GM12878 (cell line): ENCODE measurements at regions not wholly inside any gene's neighbourhood (a gene's known extent, or its start where the extent isn't known, plus 50 kb on each side); places are given as distances from the start of the nearest gene placed in this dataset.

Experiments used
- ATAC-seq: fragments of 200-7000 bp; cut with Tn5 transposase; 3 replicates; pipeline ENCODE4 v1.9.1; 2020; ENCODE audit warnings: mild to moderate bottlenecking, moderate library complexity
- BruUV-seq: library from RNA; stranded (reverse); fragments of 400-500 nt; replicated peaks from 2 replicates; lab custom pipeline; 2021; lab: Mats Ljungman, UMichigan
- CTCF ChIA-PET: fragments of 300-600 bp; sonication (Branson Sonifier 250); formaldehyde crosslinking; extraction: SDS; loops from one replicate; lab custom pipeline; 2021; ENCODE audit warnings: inconsistent platforms; lab: Yijun Ruan, JAX
- POLR2A ChIA-PET: fragments of 350-600 bp; formaldehyde crosslinking; extraction: SDS; loops from one replicate; lab custom pipeline; 2021; ENCODE audit warnings: inconsistent platforms; lab: Charles Lee
- RAD21 ChIA-PET: fragments of 300-600 bp; sonication (Branson Sonifier 250); formaldehyde crosslinking; loops from one replicate; lab custom pipeline; 2023; ENCODE audit warnings: antibody characterized with exemption; ENCODE audit not compliant: unreplicated experiment; lab: Charles Lee
- SMC1A ChIA-PET: fragments of 300-600 bp; sonication (Branson Sonifier 250); formaldehyde crosslinking; loops from one replicate; lab custom pipeline; 2023; ENCODE audit not compliant: unreplicated experiment, uncharacterized antibody; lab: Charles Lee
- DNase-seq: peaks from one replicate; pipeline ENCODE4 v3.0.0-alpha.2; 2011; ENCODE audit warnings: low read depth, low spot score
- FAIRE-seq: peaks from 3 replicates; lab custom pipeline; 2011; peaks lifted over from hg19 to GRCh38; lab: Jason Lieb, UNC
- H2AFZ ChIP-seq: 2 replicates; pipeline ENCODE4 v1.6.0; 2011; ENCODE audit warnings: low read depth, low read length, control low read depth; ENCODE audit not compliant: control insufficient read depth
- H3K27ac ChIP-seq: 2 replicates; pipeline ENCODE4 v1.5.1; 2011; ENCODE audit warnings: control low read depth; ENCODE audit not compliant: control insufficient read depth, insufficient read depth
- H3K27me3 ChIP-seq, 2 experiments: replicated peaks in 1 of 2; 2 replicates each; pipeline versions ENCODE4 v1.6.0 to v1.6.1; 2011; ENCODE audit warnings: low read length in 1 of 2; ENCODE audit not compliant: control insufficient read depth in 2 of 2, insufficient read depth in 2 of 2
- H3K36me3 ChIP-seq, 2 experiments: 2 replicates each; pipeline ENCODE4 v1.5.1; 2011; ENCODE audit warnings: low read length in 1 of 2; ENCODE audit not compliant: control insufficient read depth in 2 of 2, insufficient read depth in 2 of 2
- H3K4me1 ChIP-seq: 2 replicates; pipeline ENCODE4 v1.6.1; 2011; ENCODE audit warnings: mild to moderate bottlenecking, low read length, moderate library complexity, mixed read lengths; ENCODE audit not compliant: control insufficient read depth, insufficient read depth
- H3K4me2 ChIP-seq: 2 replicates; pipeline ENCODE4 v1.6.0; 2011; ENCODE audit warnings: control low read depth; ENCODE audit not compliant: control insufficient read depth, insufficient read depth
- H3K4me3 ChIP-seq: fragments of 200-600 bp; sonication (generic); 2 replicates; pipeline ENCODE4 v1.5.1; 2016
- H3K79me2 ChIP-seq: 2 replicates; pipeline ENCODE4 v1.6.0; 2011; ENCODE audit warnings: low read length; ENCODE audit not compliant: control insufficient read depth, insufficient read depth
- H3K9ac ChIP-seq: 2 replicates; pipeline ENCODE4 v1.8.0; 2011; ENCODE audit warnings: low read length, control low read depth, mixed read lengths; ENCODE audit not compliant: control insufficient read depth, insufficient read depth
- H3K9me3 ChIP-seq: replicated peaks from 3 replicates; pipeline ENCODE4 v1.5.1; 2011; ENCODE audit warnings: mild to moderate bottlenecking, low read length; ENCODE audit not compliant: control insufficient read depth, insufficient read depth
- H4K20me1 ChIP-seq: 2 replicates; pipeline ENCODE4 v1.6.0; 2011; ENCODE audit not compliant: control insufficient read depth, insufficient read depth
- ATF7 ChIP-seq: fragments of 450-650 bp; IDR thresholded peaks from 2 replicates; pipeline ENCODE4 v1.6.1; 2016; ENCODE audit warnings: low read depth, mild to moderate bottlenecking
- CREB1 ChIP-seq: IDR thresholded peaks from 2 replicates; pipeline ENCODE4 v1.6.1; 2012; ENCODE audit warnings: low read depth, mild to moderate bottlenecking, inconsistent platforms
- ELK1 ChIP-seq: IDR thresholded peaks from 2 replicates; pipeline ENCODE4 v1.6.1; 2012; ENCODE audit warnings: low read depth, low read length, improper control_type of control experiment
- KDM1A ChIP-seq: fragments of 200-600 bp; sonication (generic); IDR thresholded peaks from 2 replicates; pipeline ENCODE4 v1.6.1; 2016; ENCODE audit warnings: borderline replicate concordance
- MYB ChIP-seq: fragments of 150-350 bp; IDR thresholded peaks from 2 replicates; pipeline ENCODE4 v1.6.1; 2014; ENCODE audit warnings: mild to moderate bottlenecking, low read depth, low read length, borderline replicate concordance
- NFXL1 ChIP-seq: fragments of 450-650 bp; IDR thresholded peaks from 2 replicates; pipeline ENCODE4 v1.6.1; 2017; ENCODE audit warnings: antibody characterized with exemption, mild to moderate bottlenecking, borderline replicate concordance
- PAX5 ChIP-seq: IDR thresholded peaks from 2 replicates; pipeline ENCODE4 v1.6.1; 2011; ENCODE audit warnings: low read depth, low read length, borderline replicate concordance
- PML ChIP-seq: IDR thresholded peaks from 2 replicates; pipeline ENCODE4 v1.6.1; 2012; ENCODE audit warnings: low read length, inconsistent platforms
- RELB ChIP-seq: fragments of 450-650 bp; IDR thresholded peaks from 2 replicates; pipeline ENCODE4 v1.6.1; 2017; ENCODE audit warnings: low read depth, mild to moderate bottlenecking, moderate library complexity
- RUNX3 ChIP-seq: IDR thresholded peaks from 2 replicates; pipeline ENCODE4 v1.6.1; 2012; ENCODE audit warnings: low read length, inconsistent platforms
- YBX1 ChIP-seq: fragments of 450-650 bp; IDR thresholded peaks from 2 replicates; pipeline ENCODE4 v1.6.1; 2016; ENCODE audit warnings: antibody characterized with exemption
- ZBTB11 ChIP-seq: fragments of 450-650 bp; formaldehyde crosslinking; IDR thresholded peaks from 2 replicates; pipeline ENCODE4 v1.5.0; 2022; ENCODE audit warnings: mild to moderate bottlenecking, missing genetic modification characterization
- ZBTB4 ChIP-seq: fragments of 450-650 bp; formaldehyde crosslinking; IDR thresholded peaks from 2 replicates; pipeline ENCODE4 v1.4.0; 2022; ENCODE audit warnings: mild to moderate bottlenecking, moderate library complexity
- ZNF622 ChIP-seq: fragments of 450-650 bp; IDR thresholded peaks from 2 replicates; pipeline ENCODE4 v1.6.1; 2017; ENCODE audit warnings: mild to moderate bottlenecking, inconsistent platforms
- WGBS: methylation state at CpG from one replicate; pipeline ENCODE4 v1.1.6; 2016; ENCODE audit warnings: low lambda C conversion rate; ENCODE audit not compliant: insufficient replicate concordance, insufficient coverage; ENCODE audit errors: missing lambda C conversion rate; 5-methylcytosine and 5-hydroxymethylcytosine counted together
- in situ Hi-C: fragments of 300-500 bp; cut with MboI; formaldehyde crosslinking; loops from 9 replicates; pipeline ENCODE4 v1.14.3; 2018; ENCODE audit warnings: mixed read lengths
- intact Hi-C: fragments of 100-400 bp; cut with micrococcal nuclease; formaldehyde crosslinking; loops from one replicate; pipeline ENCODE4 v1.14.2; 2022; ENCODE audit not compliant: unreplicated experiment

GRCh38 chr9:7960320-7961050 lies 160.9 kb upstream of the DMAC1 start:
- no peak overlapping the region for H3K4me3 ChIP-seq
- H3K79me2 ChIP-seq: no peaks in the 10 kb centered on the region
- no peaks in the 10 kb centered on the region for H3K9me3 ChIP-seq
- ChIA-PET POLR2A (no interaction called here), RAD21 (no interaction called here), SMC1A (interaction anchor here (1.4 to 1.5 kb wide), 2 partner anchors 11 to 14 kb away, joined by 3 to 7 read pairs; no protein-coding TSS in a partner anchor)
- H4K20me1 ChIP-seq: no peaks in the 10 kb centered on the region
- no TSS peak for BruUV-seq
- FAIRE-seq (no peak), ATAC-seq (no peak), DNase-seq (no peak)
- intact Hi-C loops: no loop called here
- H3K9ac ChIP-seq: no peak overlapping the region
- H3K36me3 ChIP-seq: no peaks in the 10 kb centered on the region
- TF ChIP-seq NFXL1 (no peak), RUNX3 (no peak), CREB1 (no peak), ZNF622 (no peak), ZBTB11 (no peak), ELK1 (no peak), RELB (no peak), MYB (no peak), PAX5 (no peak), YBX1 (no peak), ATF7 (no peak), ZBTB4 (CRISPR knock-in tag) (no peak), PML (no peak), KDM1A (no peak)
- TF ChIP-seq, all 136 proteins: peak for 0
- CTCF ChIA-PET: interaction anchor here (0.6 kb wide), 1 partner anchor 297 kb away, joined by 4 read pairs; no protein-coding TSS in a partner anchor
- Histone ChIP-seq H3K4me1 (no peaks in the 10 kb centered on the region), H3K27me3 (no peaks in the 10 kb centered on the region), H2AFZ (no peak overlapping the region), H3K4me2 (no peak overlapping the region), H3K27ac (no peak overlapping the region)
- 93% methylated on average over 4 of the region's 4 CpGs for WGBS
- in situ Hi-C loops: no loop called here
